Karpas-422 (cell line): ENCODE measurements at regions not wholly inside any gene's neighbourhood (a gene's known extent, or its start where the extent isn't known, plus 50 kb on each side); places are given as distances from the start of the nearest gene placed in this dataset.

ENCODE experiments used
- DNase-seq: peaks from one replicate; pipeline ENCODE4 v3.0.0-alpha.2; 2015
- H2AFZ ChIP-seq: fragments of 200-600 bp; sonication (generic); 2 replicates; pipeline ENCODE4 v1.6.1; 2014; ENCODE audit warnings: antibody characterized with exemption, low read length, mixed read lengths
- H3K27ac ChIP-seq: fragments of 200-600 bp; sonication (generic); 2 replicates; pipeline ENCODE4 v1.5.1; 2014; ENCODE audit warnings: mild to moderate bottlenecking, low read length, moderate library complexity
- H3K27me3 ChIP-seq: fragments of 200-600 bp; sonication (generic); 2 replicates; pipeline ENCODE4 v1.6.1; 2014; ENCODE audit warnings: low read length, mixed read lengths
- H3K36me3 ChIP-seq: fragments of 200-600 bp; sonication (generic); 2 replicates; pipeline ENCODE4 v1.6.1; 2014; ENCODE audit warnings: low read length, mixed read lengths; ENCODE audit not compliant: insufficient read depth
- H3K4me1 ChIP-seq: fragments of 200-600 bp; sonication (generic); 2 replicates; pipeline ENCODE4 v1.6.1; 2014; ENCODE audit warnings: mild to moderate bottlenecking, low read length, mixed read lengths
- H3K4me2 ChIP-seq: fragments of 200-600 bp; sonication (generic); 2 replicates; pipeline ENCODE4 v1.6.1; 2014; ENCODE audit warnings: low read length, low read depth, mild to moderate bottlenecking; ENCODE audit not compliant: poor library complexity, severe bottlenecking
- H3K4me3 ChIP-seq: fragments of 200-600 bp; sonication (generic); 2 replicates; pipeline ENCODE4 v1.5.1; 2014; ENCODE audit warnings: mild to moderate bottlenecking, antibody characterized with exemption, low read length, mixed read lengths
- H3K79me2 ChIP-seq: fragments of 200-600 bp; sonication (generic); 2 replicates; pipeline ENCODE4 v1.6.1; 2014; ENCODE audit warnings: mild to moderate bottlenecking, low read length, mixed read lengths
- H3K9ac ChIP-seq: fragments of 200-600 bp; sonication (generic); 2 replicates; pipeline ENCODE4 v1.6.0; 2014; ENCODE audit warnings: low read length
- H3K9me2 ChIP-seq: fragments of 200-600 bp; sonication (generic), shearing (Covaris generic); replicated peaks from 2 replicates; pipeline ENCODE4 v1.6.0; 2014; ENCODE audit warnings: mild to moderate bottlenecking, low read length, moderate library complexity; ENCODE audit not compliant: insufficient read depth
- H3K9me3 ChIP-seq: fragments of 300-700, 200-600 bp; sonication (generic); 2 replicates; pipeline ENCODE4 v1.6.1; 2014; ENCODE audit warnings: low read length, mixed read lengths
- H4K20me1 ChIP-seq: fragments of 200-600 bp; sonication (generic); 2 replicates; pipeline ENCODE4 v1.6.1; 2014; ENCODE audit warnings: mild to moderate bottlenecking, antibody characterized with exemption, low read length, low read depth; ENCODE audit not compliant: insufficient read depth

- no peak overlapping the region for H3K9ac ChIP-seq
- no peaks in the 10 kb centered on the region for H3K9me2 ChIP-seq
- H2AFZ ChIP-seq, result no peak overlapping the region
- H3K36me3 ChIP-seq, result no peaks in the 10 kb centered on the region
- H4K20me1 ChIP-seq, result no peaks in the 10 kb centered on the region
- no peak overlapping the region for H3K4me2 ChIP-seq
- no peaks in the 10 kb centered on the region for H3K4me1 ChIP-seq
- H3K27me3 ChIP-seq, result no peaks in the 10 kb centered on the region
- H3K9me3 ChIP-seq, result no peaks in the 10 kb centered on the region
- H3K79me2 ChIP-seq, result no peaks in the 10 kb centered on the region
- no peak overlapping the region for H3K27ac ChIP-seq
- no peak overlapping the region for H3K4me3 ChIP-seq
- no peak for DNase-seq
Measured at GRCh38 chr3:59280113-59280512, 230.3 kb upstream of the CFAP20DC start.

GRCh38 chr3:59277816-59278215, 228.0 kb upstream of the CFAP20DC start:
- Histone ChIP-seq H3K4me1 (no peaks in the 10 kb centered on the region), H3K27me3 (no peaks in the 10 kb centered on the region), H3K9ac (no peak overlapping the region), H3K36me3 (no peaks in the 10 kb centered on the region), H3K27ac (no peak overlapping the region), H3K4me2 (no peak overlapping the region), H4K20me1 (no peaks in the 10 kb centered on the region), H3K9me2 (no peaks in the 10 kb centered on the region), H2AFZ (no peak overlapping the region), H3K9me3 (no peaks in the 10 kb centered on the region), H3K4me3 (no peak overlapping the region), H3K79me2 (no peaks in the 10 kb centered on the region)
- DNase-seq, result no peak

- H3K27me3 ChIP-seq, result no peaks in the 10 kb centered on the region
- no peaks in the 10 kb centered on the region for H3K36me3 ChIP-seq
- H3K9me2 ChIP-seq, result no peaks in the 10 kb centered on the region
- no peak for DNase-seq
- no peak overlapping the region for H3K4me3 ChIP-seq
- no peak overlapping the region for H3K27ac ChIP-seq
- no peak overlapping the region for H3K4me2 ChIP-seq
- no peaks in the 10 kb centered on the region for H4K20me1 ChIP-seq
- no peaks in the 10 kb centered on the region for H3K9me3 ChIP-seq
- H3K4me1 ChIP-seq, result no peaks in the 10 kb centered on the region
- no peak overlapping the region for H2AFZ ChIP-seq
- H3K9ac ChIP-seq, result no peak overlapping the region
- no peaks in the 10 kb centered on the region for H3K79me2 ChIP-seq
Measured at GRCh38 chr3:59277201-59277600, 227.4 kb upstream of the CFAP20DC start.

GRCh38 chr3:59273976-59274375, 224.2 kb upstream of the CFAP20DC start:
- Histone ChIP-seq H3K9me2 (no peaks in the 10 kb centered on the region), H3K9ac (no peak overlapping the region), H3K4me1 (no peaks in the 10 kb centered on the region), H3K27me3 (no peaks in the 10 kb centered on the region), H3K27ac (no peak overlapping the region), H3K9me3 (no peaks in the 10 kb centered on the region), H3K4me3 (no peak overlapping the region), H4K20me1 (no peaks in the 10 kb centered on the region), H3K4me2 (no peak overlapping the region), H2AFZ (no peak overlapping the region), H3K79me2 (no peaks in the 10 kb centered on the region), H3K36me3 (no peaks in the 10 kb centered on the region)
- no peak for DNase-seq

- Histone ChIP-seq H3K4me3 (no peak overlapping the region), H3K9ac (no peak overlapping the region)
- DNase-seq, result no peak
Measured at GRCh38 chr3:59271971-59272370, 222.1 kb upstream of the CFAP20DC start.

GRCh38 chr3:59270921-59271320, 221.1 kb upstream of the CFAP20DC start:
- Histone ChIP-seq H2AFZ (no peak overlapping the region), H3K27ac (no peak overlapping the region), H3K4me2 (no peak overlapping the region), H3K9ac (no peak overlapping the region), H4K20me1 (no peaks in the 10 kb centered on the region), H3K4me3 (no peak overlapping the region), H3K27me3 (no peaks in the 10 kb centered on the region), H3K79me2 (no peaks in the 10 kb centered on the region), H3K4me1 (peaks cover 3% of the 10 kb centered on the region; the same call in 1 of the 2 replicates), H3K36me3 (no peaks in the 10 kb centered on the region), H3K9me2 (no peaks in the 10 kb centered on the region), H3K9me3 (no peaks in the 10 kb centered on the region)
- no peak for DNase-seq

More at GRCh38 chr3:59271971-59272370, 222.1 kb upstream of the CFAP20DC start:
- Histone ChIP-seq H3K4me1 (peaks cover 3% of the 10 kb centered on the region; the same call in 1 of the 2 replicates), H3K36me3 (no peaks in the 10 kb centered on the region), H3K27ac (no peak overlapping the region), H3K9me2 (no peaks in the 10 kb centered on the region), H3K4me2 (no peak overlapping the region), H3K9me3 (no peaks in the 10 kb centered on the region), H3K27me3 (no peaks in the 10 kb centered on the region), H4K20me1 (no peaks in the 10 kb centered on the region), H3K79me2 (no peaks in the 10 kb centered on the region), H2AFZ (no peak overlapping the region)

- H4K20me1 ChIP-seq, result no peaks in the 10 kb centered on the region
Measured at GRCh38 chr3:59270209-59270608, 220.4 kb upstream of the CFAP20DC start.

GRCh38 chr3:59268170-59268569, 218.3 kb upstream of the CFAP20DC start:
- Histone ChIP-seq H4K20me1 (no peaks in the 10 kb centered on the region), H3K9ac (no peak overlapping the region), H3K27me3 (no peaks in the 10 kb centered on the region), H3K4me1 (peaks cover 3% of the 10 kb centered on the region; the same call in 1 of the 2 replicates), H3K4me3 (no peak overlapping the region), H3K9me2 (no peaks in the 10 kb centered on the region), H3K36me3 (no peaks in the 10 kb centered on the region), H2AFZ (no peak overlapping the region), H3K4me2 (no peak overlapping the region), H3K27ac (no peak overlapping the region), H3K9me3 (no peaks in the 10 kb centered on the region), H3K79me2 (no peaks in the 10 kb centered on the region)
- DNase-seq, result no peak

More at GRCh38 chr3:59270209-59270608, 220.4 kb upstream of the CFAP20DC start:
- no peak for DNase-seq
- no peaks in the 10 kb centered on the region for H3K27me3 ChIP-seq
- no peaks in the 10 kb centered on the region for H3K9me2 ChIP-seq
- H3K4me2 ChIP-seq, result no peak overlapping the region
- no peaks in the 10 kb centered on the region for H3K79me2 ChIP-seq
- peaks cover 3% of the 10 kb centered on the region; the same call in 1 of the 2 replicates for H3K4me1 ChIP-seq
- no peak overlapping the region for H3K9ac ChIP-seq
- H3K27ac ChIP-seq, result no peak overlapping the region
- H3K4me3 ChIP-seq, result no peak overlapping the region
- no peak overlapping the region for H2AFZ ChIP-seq
- H3K36me3 ChIP-seq, result no peaks in the 10 kb centered on the region
- H3K9me3 ChIP-seq, result no peaks in the 10 kb centered on the region

- Histone ChIP-seq H3K79me2 (no peaks in the 10 kb centered on the region), H2AFZ (no peak overlapping the region), H3K9ac (no peak overlapping the region), H3K36me3 (no peaks in the 10 kb centered on the region), H4K20me1 (no peaks in the 10 kb centered on the region), H3K27ac (no peak overlapping the region), H3K9me2 (no peaks in the 10 kb centered on the region), H3K4me2 (no peak overlapping the region), H3K27me3 (no peaks in the 10 kb centered on the region), H3K4me1 (peaks cover 3% of the 10 kb centered on the region; the same call in 1 of the 2 replicates), H3K4me3 (no peak overlapping the region), H3K9me3 (no peaks in the 10 kb centered on the region)
- DNase-seq, result no peak
Measured at GRCh38 chr3:59267021-59267420, 217.2 kb upstream of the CFAP20DC start.
